ENCODE measurements at regions not wholly inside any gene's neighbourhood (a gene's known extent, or its start where the extent isn't known, plus 50 kb on each side); places are given as distances from the start of the nearest gene placed in this dataset.

GRCh38 chr15:31822463-31822862 is 207.9 kb upstream of the CHRNA7 start:
- no peak for DNase-seq (ENCODE audit: low read depth)

DNA sequence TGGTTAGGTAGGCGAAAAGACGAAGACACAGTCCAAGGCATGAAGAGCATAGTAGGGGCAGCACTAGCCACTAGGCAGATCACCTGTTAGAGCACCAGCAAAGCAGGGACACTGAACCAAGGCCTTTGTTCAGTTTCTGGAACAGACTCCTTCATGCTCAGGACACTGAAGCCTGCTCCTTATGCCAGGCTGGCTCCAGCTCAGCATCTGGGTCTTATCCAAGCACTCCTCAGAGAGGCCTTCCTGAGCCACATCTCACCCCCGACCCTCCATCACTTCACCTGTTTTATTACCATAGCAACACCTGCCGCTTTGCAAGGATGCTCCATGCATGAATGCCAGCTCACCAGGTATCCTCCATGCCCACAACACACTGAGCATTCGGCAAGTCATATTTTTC is 206.3 kb upstream of the CHRNA7 start:
- DNase-seq (ENCODE audit: low read depth): no peak

GRCh38 chr15:31828594-31828993 is 201.7 kb upstream of the CHRNA7 start:
- DNase-seq (ENCODE audit: low read depth): no peak

DNA sequence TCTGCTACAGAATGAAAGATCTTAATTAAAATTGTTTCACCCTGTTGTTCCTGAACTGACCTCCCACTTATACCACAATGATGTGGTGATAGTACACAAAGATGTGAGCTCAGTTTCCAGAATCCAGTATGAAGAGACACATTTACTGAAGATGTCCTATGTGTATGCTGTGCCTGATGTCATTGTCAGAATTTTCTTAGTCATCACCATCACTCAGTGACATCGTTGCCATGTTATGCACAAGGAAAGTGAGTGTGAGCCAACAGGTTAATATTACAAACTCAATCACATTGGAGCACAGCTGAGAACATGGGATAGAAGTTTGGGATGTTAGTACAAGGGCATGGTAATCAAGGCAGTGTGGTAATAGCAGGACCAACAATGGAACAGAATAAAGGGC is 199.7 kb upstream of the CHRNA7 start:
- no peak for DNase-seq (ENCODE audit: low read depth)

GRCh38 chr15:31831596-31831995 is 198.7 kb upstream of the CHRNA7 start:
- no peak for DNase-seq (ENCODE audit: low read depth)

- DNase-seq (ENCODE audit: low read depth): no peak
These were observed 195.7 kb upstream of the CHRNA7 start for GRCh38 chr15:31834654-31835053.

GRCh38 chr15:31839388-31839787 is 190.9 kb upstream of the CHRNA7 start:
- no peak for DNase-seq (ENCODE audit: low read depth)

GRCh38 chr15:31840849-31841476 is 189.4 kb upstream of the CHRNA7 start:
- DNase-seq (ENCODE audit: low read depth): peak; percentile 42

GRCh38 chr15:31842532-31843195 is 187.7 kb upstream of the CHRNA7 start:
- DNase-seq (ENCODE audit: low read depth): no peak

DNA sequence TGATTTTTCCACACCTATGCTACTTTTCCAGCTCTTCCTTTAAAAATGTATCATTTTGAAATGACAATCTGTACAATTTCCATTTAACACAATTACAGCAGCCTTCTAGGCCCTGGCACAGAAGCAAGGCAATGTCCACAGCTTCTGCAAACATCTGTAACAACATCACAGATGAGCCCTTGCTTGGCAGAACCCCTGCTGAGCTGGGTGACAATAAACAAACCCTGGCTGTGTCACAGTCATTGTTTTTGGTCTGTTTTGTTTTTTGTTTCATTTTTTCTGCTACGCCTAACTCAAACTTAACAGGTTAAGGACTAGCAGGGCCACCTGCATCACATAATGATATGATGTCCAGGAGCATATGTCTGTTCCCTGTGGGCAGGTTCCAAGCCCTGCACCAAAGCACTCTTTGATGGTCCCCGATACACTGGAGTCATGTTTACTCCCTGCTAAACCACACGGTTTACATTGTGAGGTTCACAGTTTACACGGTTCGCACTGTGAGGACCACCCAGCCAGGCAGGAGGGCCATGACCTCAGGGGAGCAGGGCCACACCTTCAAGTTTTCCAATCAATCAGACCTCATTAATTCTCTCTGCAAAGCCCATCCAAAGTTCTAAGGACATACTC is 186.8 kb upstream of the CHRNA7 start:
- no peak for DNase-seq (ENCODE audit: low read depth)

GRCh38 chr15:31845791-31846190 is 184.5 kb upstream of the CHRNA7 start:
- DNase-seq (ENCODE audit: low read depth): no peak

DNA sequence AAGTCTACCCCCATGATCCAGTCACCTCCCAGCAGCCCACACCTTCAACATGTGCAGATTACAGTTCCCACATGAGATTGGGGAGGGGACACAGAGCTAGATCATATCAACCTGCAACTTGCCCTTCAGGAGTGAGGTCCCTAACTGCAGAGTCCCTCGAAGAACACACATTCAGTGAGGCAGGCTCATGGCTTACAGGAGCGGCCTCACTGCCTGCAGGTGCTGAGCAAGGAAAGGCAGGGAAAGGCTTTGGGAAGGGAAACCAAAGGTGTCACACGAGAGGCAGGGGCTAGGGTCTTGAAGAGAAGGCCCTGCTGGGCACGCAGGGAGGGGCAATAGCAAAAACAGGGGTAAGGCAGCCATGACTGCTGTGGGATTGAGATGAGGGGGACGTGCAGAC is 182.4 kb upstream of the CHRNA7 start:
- DNase-seq (ENCODE audit: low read depth): no peak

GRCh38 chr15:31848621-31849020 is 181.7 kb upstream of the CHRNA7 start:
- no peak for DNase-seq (ENCODE audit: low read depth)

DNA sequence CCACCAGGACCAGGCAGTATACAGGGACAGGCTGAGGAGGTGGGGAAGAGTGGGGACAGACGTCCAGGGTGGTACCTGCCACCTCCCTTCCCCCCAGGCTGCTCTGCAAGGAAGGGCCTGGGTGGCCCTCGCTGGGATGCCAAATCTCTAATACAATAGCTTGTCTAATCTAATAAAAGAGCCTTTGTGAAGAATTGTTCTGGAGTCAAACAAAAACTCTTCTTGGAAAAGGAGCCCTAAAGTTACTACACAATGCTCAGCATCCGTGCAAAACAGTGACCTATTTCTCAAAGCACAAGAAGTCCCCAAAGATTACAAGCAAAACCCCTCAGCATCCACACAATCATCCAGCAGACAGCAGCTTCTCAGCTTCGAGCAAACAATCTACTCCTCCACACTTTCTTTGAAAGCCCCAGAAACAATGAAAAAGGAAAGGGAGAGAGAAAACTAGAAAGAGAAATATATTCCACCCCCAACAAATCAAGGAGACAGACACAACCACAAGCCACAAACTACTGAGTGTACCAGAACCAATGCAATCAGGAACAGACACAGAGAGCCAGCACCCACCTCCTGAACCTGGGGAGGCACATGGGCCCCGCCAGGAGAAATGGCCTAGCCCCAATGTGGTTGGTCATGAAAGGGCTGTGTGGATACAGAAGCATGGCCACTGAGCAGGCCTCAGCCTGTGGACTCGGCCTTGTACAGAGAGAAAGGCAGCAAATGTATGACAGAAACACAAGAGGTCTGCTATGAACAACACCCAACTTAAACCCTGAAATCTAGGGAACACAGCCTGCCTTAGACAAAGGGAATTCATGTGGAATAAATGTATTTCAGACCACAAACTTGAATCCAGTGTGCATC is 177.1 kb upstream of the CHRNA7 start:
- DNase-seq (ENCODE audit: low read depth): no peak

- DNase-seq (ENCODE audit: low read depth): no peak
These were observed 173.7 kb upstream of the CHRNA7 start for GRCh38 chr15:31856581-31856980.

GRCh38 chr15:31857194-31857593 is 173.1 kb upstream of the CHRNA7 start:
- DNase-seq (ENCODE audit: low read depth): peak; percentile 13

- no peak for DNase-seq (ENCODE audit: low read depth)
These were observed 172.3 kb upstream of the CHRNA7 start for GRCh38 chr15:31858026-31858425.

GRCh38 chr15:31866248-31866647 is 164.1 kb upstream of the CHRNA7 start:
- no peak for DNase-seq (ENCODE audit: low read depth)

DNA sequence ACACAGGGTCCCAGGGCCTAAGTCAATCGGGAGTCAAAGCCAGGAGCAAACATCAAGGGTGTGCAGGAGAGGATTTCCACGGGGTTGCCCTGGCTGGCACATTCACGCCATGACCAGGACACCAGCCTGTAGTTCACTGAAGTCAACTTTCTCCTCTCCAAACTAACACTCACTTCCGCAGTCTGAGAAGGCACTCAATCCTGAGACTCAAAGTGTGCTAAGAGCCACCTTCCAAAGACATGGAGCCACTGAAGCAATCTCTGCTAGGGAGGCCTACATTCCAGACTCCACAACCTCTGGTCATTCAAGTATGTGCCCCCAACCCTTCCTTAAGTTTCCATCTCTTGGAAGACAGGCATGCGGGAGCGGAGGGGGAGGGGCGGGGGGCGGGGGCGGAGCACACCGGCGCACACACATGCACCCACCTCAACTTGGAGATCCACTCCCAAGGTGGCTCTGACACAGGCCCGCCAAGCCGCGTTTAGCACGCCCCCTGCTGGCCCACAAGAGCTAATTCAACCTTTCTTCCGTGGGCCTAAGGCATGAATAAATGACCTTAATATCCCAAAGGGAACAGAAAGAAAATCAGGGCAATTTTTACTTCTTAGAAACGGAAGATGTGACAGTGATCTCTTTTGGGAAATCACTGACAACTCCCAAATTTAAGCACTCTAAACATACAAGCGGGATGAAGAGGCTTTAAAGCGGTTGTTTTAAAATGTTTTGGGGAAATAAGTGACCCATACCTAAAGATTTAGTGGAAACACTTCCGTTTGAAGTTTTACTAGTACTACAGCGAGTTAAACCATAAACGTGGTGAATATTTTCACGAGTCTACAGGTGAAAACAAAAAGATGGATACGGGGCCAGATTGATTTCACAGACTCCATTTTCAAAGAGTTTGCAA is 162.5 kb upstream of the CHRNA7 start:
- peak; percentile 77 for DNase-seq (ENCODE audit: low read depth)

DNA sequence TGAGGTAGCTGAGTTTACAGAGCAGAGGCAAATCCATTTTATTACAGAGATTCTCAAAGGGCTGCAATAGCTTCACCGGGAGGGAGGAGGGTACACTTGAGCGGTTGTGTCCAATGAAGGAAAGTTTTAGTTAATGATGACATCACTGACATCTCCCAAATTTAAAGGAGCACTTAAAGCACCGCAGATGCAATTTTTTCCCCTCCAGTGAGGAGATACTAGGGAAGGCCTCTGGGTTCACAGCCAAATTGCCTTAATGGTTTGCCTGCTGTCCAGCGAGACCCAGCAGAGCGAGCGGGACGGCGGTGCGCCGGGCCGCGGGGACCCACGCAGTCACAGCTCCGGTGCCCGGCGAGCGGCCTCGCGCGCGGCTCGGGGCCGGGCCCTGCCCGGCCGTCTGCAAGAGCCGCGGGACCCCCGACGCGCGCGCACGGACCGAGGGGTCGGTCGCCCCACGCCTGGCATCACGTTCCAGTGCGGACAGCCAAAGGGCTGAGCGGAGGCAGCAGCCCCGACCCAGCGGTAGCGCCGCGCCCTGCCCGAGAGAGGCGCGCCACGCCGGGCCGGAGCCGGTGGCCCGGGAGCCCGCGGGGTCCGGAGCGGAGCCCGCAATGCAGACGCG is 160.5 kb upstream of the CHRNA7 start:
- DNase-seq (ENCODE audit: low read depth): no peak

Data from Daoy (cell line).